ENCODE measurements at regions not wholly inside any gene's neighbourhood (a gene's known extent, or its start where the extent isn't known, plus 50 kb on each side); places are given as distances from the start of the nearest gene placed in this dataset.
A peak's percentile ranks its signal among the peaks of the same experiment; 100 is the strongest.

- Mint-ChIP-seq H3K27ac (peak overlapping the region; percentile 2 to 14 (median 12)), H3K4me1 (peaks cover 58% of the 10 kb centered on the region), H3K4me3 (no peak overlapping the region), H3K36me3 (ENCODE audit: low read depth) (no peaks in the 10 kb centered on the region), H3K27me3 (ENCODE audit: low read depth) (peaks cover 13% of the 10 kb centered on the region), H3K9me3 (no peaks in the 10 kb centered on the region)
- TF ChIP-seq, protein P1, sequence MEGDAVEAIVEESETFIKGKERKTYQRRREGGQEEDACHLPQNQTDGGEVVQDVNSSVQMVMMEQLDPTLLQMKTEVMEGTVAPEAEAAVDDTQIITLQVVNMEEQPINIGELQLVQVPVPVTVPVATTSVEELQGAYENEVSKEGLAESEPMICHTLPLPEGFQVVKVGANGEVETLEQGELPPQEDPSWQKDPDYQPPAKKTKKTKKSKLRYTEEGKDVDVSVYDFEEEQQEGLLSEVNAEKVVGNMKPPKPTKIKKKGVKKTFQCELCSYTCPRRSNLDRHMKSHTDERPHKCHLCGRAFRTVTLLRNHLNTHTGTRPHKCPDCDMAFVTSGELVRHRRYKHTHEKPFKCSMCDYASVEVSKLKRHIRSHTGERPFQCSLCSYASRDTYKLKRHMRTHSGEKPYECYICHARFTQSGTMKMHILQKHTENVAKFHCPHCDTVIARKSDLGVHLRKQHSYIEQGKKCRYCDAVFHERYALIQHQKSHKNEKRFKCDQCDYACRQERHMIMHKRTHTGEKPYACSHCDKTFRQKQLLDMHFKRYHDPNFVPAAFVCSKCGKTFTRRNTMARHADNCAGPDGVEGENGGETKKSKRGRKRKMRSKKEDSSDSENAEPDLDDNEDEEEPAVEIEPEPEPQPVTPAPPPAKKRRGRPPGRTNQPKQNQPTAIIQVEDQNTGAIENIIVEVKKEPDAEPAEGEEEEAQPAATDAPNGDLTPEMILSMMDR (IDR thresholded peaks at IDR 0.05; ENCODE audit: unreplicated experiment in 3 of 3), result no peak
Measured at GRCh38 chr6:118748311-118749062, 97.1 kb upstream of the CEP85L start.

DNA sequence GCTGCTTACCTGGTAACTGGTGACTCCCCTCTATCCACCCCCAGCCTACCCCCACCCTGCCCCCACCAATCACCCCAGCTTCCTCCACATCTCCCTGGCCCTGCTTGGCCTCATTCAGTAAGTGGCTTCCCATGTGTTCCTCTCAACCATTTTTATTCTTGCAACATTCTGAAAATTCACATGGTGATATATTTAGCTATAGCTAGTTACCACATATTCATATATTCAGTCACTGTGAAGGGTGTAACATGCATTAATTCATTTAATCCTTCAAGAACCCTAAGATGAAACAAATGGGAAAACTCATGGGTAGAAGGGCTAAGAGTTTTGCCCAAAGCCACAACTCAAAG is 95.4 kb upstream of the CEP85L start:
- Mint-ChIP-seq H3K27me3 (ENCODE audit: low read depth) (peaks cover 13% of the 10 kb centered on the region), H3K27ac (no peak overlapping the region), H3K36me3 (ENCODE audit: low read depth) (no peaks in the 10 kb centered on the region), H3K4me3 (no peak overlapping the region), H3K4me1 (peaks cover 59% of the 10 kb centered on the region), H3K9me3 (no peaks in the 10 kb centered on the region)
- TF ChIP-seq, protein P1 (IDR thresholded peaks at IDR 0.05; ENCODE audit: unreplicated experiment in 3 of 3), result no peak

- H3K4me1 Mint-ChIP-seq, result peaks cover 59% of the 10 kb centered on the region
- H3K9me3 Mint-ChIP-seq, result no peaks in the 10 kb centered on the region
- peak overlapping the region in 2 of 3 experiments; percentile 37 to 40 for H3K4me3 Mint-ChIP-seq
- peak overlapping the region in 2 of 3 experiments; percentile 65 to 84 for H3K27ac Mint-ChIP-seq
- TF ChIP-seq, protein P1 (IDR thresholded peaks at IDR 0.05; ENCODE audit: unreplicated experiment in 3 of 3), result no peak
- peaks cover 13% of the 10 kb centered on the region for H3K27me3 Mint-ChIP-seq (ENCODE audit: low read depth)
- no peaks in the 10 kb centered on the region for H3K36me3 Mint-ChIP-seq (ENCODE audit: low read depth)
Measured at GRCh38 chr6:118746145-118746824, 94.9 kb upstream of the CEP85L start.

DNA sequence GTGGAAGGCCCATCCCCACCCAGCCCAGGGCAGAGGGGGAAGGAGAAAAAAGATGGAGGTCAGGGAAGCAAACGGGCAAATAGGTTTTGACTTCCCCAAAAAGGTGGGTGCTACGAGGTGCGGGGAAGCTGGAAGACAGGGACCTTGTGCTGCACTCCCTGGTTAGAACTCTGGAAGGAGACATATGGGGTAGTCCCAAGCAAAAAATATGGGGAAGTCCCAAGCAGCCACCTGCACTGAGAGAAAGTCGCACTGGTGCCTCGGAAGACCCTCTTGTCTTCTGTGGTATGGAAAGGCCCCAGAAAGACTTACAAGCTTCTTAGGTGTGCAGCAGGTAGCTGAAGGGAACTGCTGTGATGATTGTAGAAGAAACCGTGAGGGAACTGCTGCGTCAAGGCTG is 93.8 kb upstream of the CEP85L start:
- H3K27ac Mint-ChIP-seq, result peak overlapping the region in 1 of 3 experiments; percentile 65
- TF ChIP-seq, protein P1 (IDR thresholded peaks at IDR 0.05; ENCODE audit: unreplicated experiment in 3 of 3), result no peak
- H3K4me1 Mint-ChIP-seq, result peaks cover 58% of the 10 kb centered on the region
- H3K27me3 Mint-ChIP-seq (ENCODE audit: low read depth), result peaks cover 13% of the 10 kb centered on the region
- H3K36me3 Mint-ChIP-seq (ENCODE audit: low read depth), result no peaks in the 10 kb centered on the region
- no peaks in the 10 kb centered on the region for H3K9me3 Mint-ChIP-seq
- no peak overlapping the region for H3K4me3 Mint-ChIP-seq

GRCh38 chr6:118744261-118744941 is 93.0 kb upstream of the CEP85L start:
- H3K36me3 Mint-ChIP-seq (ENCODE audit: low read depth), result no peaks in the 10 kb centered on the region
- TF ChIP-seq, protein P1 (IDR thresholded peaks at IDR 0.05; ENCODE audit: unreplicated experiment in 3 of 3), result no peak
- no peaks in the 10 kb centered on the region for H3K9me3 Mint-ChIP-seq
- H3K4me1 Mint-ChIP-seq, result peaks cover 64% of the 10 kb centered on the region
- H3K27me3 Mint-ChIP-seq (ENCODE audit: low read depth), result peaks cover 13% of the 10 kb centered on the region
- H3K27ac Mint-ChIP-seq, result peak overlapping the region in 2 of 3 experiments; percentile 5 to 39
- peak overlapping the region in 1 of 3 experiments; percentile 1 for H3K4me3 Mint-ChIP-seq

Measured in nephron (organoid).